Germinal center (tissue), 1 donor: ENCODE measurements at regions not wholly inside any gene's neighbourhood (a gene's known extent, or its start where the extent isn't known, plus 50 kb on each side); places are given as distances from the start of the nearest gene placed in this dataset.

Source experiments
- DNase-seq: peaks from one replicate; pipeline ENCODE4 v3.0.0; 2012; ENCODE audit warnings: mixed read lengths, low spot score

- no peak for DNase-seq
Measured at GRCh38 chr5:74376187-74376586, 264.3 kb downstream of the ENC1 start.

- no peak for DNase-seq
Measured at GRCh38 chr5:74375271-74375670, 265.3 kb downstream of the ENC1 start.

- DNase-seq, result no peak
Measured at GRCh38 chr5:74374656-74375055, 265.9 kb downstream of the ENC1 start.

GRCh38 chr5:74373076-74373475 lies 267.5 kb downstream of the ENC1 start:
- no peak for DNase-seq

- DNase-seq, result no peak
Measured at GRCh38 chr5:74372502-74373064, 267.9 kb downstream of the ENC1 start.

GRCh38 chr5:74372051-74372450 lies 268.5 kb downstream of the ENC1 start:
- DNase-seq, result no peak

GRCh38 chr5:74371621-74372020 lies 268.9 kb downstream of the ENC1 start:
- DNase-seq, result no peak

GRCh38 chr5:74370168-74370567 lies 270.4 kb downstream of the ENC1 start:
- no peak for DNase-seq

GRCh38 chr5:74369173-74369572 lies 271.4 kb downstream of the ENC1 start:
- no peak for DNase-seq

GRCh38 chr5:74367934-74368333 lies 272.6 kb downstream of the ENC1 start:
- DNase-seq, result no peak

- no peak for DNase-seq
Measured at GRCh38 chr5:74367241-74367733, 273.2 kb downstream of the ENC1 start.

- DNase-seq, result no peak
Measured at GRCh38 chr5:74365723-74366122, 274.8 kb downstream of the ENC1 start.

- no peak for DNase-seq
Measured at GRCh38 chr5:74364507-74364906, 276.0 kb downstream of the ENC1 start.

- DNase-seq, result no peak
Measured at GRCh38 chr5:74363603-74364205, 276.8 kb downstream of the ENC1 start.

- no peak for DNase-seq
Measured at GRCh38 chr5:74361406-74362358, 278.8 kb downstream of the ENC1 start.

GRCh38 chr5:74360535-74361210 lies 279.9 kb downstream of the ENC1 start:
- DNase-seq, result no peak

GRCh38 chr5:74357827-74358226 lies 282.7 kb downstream of the ENC1 start:
- no peak for DNase-seq

- DNase-seq, result no peak
Measured at GRCh38 chr5:74356009-74356695, 284.4 kb downstream of the ENC1 start.

GRCh38 chr5:74355041-74355824 lies 285.3 kb downstream of the ENC1 start:
- no peak for DNase-seq

GRCh38 chr5:74352256-74352655 lies 288.3 kb downstream of the ENC1 start:
- no peak for DNase-seq
